22Rv1 (cell line): ENCODE measurements at regions not wholly inside any gene's neighbourhood (a gene's known extent, or its start where the extent isn't known, plus 50 kb on each side); places are given as distances from the start of the nearest gene placed in this dataset.

Source experiments
- H3K27ac ChIP-seq: fragments of 450-650 bp; 2 replicates; pipeline ENCODE4 v1.5.1; 2017
- ZFX ChIP-seq: fragments of 450-650 bp; IDR thresholded peaks from 2 replicates; pipeline ENCODE4 v1.6.1; 2017; ENCODE audit warnings: antibody characterized with exemption, borderline replicate concordance
- TF ChIP-seq, protein P1 (sequence below): fragments of 450-650 bp; IDR thresholded peaks from 2 replicates; pipeline ENCODE4 v1.5.1; 2017; ENCODE audit warnings: mild to moderate bottlenecking

DNA sequence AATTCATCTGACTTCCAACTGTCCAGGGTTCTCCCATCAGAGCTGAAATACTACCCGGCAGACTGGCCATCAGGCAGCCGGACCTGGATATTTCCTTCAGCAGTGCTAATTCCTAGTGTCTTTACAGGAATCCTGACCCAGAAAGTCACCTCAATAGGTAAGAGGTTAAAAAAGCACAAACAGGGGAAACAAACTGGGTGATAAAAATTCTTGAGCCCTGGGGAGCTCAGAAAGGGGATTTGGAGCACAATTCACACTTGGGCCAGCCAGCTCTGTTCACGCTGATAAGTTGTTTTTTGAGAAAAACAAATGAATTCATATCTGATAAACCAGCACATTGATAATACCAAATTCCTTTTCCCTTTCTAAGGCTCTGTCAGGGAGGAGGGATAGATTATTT is 104.0 kb downstream of the EDN1 start:
- TF ChIP-seq, protein P1, sequence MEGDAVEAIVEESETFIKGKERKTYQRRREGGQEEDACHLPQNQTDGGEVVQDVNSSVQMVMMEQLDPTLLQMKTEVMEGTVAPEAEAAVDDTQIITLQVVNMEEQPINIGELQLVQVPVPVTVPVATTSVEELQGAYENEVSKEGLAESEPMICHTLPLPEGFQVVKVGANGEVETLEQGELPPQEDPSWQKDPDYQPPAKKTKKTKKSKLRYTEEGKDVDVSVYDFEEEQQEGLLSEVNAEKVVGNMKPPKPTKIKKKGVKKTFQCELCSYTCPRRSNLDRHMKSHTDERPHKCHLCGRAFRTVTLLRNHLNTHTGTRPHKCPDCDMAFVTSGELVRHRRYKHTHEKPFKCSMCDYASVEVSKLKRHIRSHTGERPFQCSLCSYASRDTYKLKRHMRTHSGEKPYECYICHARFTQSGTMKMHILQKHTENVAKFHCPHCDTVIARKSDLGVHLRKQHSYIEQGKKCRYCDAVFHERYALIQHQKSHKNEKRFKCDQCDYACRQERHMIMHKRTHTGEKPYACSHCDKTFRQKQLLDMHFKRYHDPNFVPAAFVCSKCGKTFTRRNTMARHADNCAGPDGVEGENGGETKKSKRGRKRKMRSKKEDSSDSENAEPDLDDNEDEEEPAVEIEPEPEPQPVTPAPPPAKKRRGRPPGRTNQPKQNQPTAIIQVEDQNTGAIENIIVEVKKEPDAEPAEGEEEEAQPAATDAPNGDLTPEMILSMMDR, result no peak
- no peak for TF ChIP-seq ZFX
- H3K27ac ChIP-seq, result no peak overlapping the region

DNA sequence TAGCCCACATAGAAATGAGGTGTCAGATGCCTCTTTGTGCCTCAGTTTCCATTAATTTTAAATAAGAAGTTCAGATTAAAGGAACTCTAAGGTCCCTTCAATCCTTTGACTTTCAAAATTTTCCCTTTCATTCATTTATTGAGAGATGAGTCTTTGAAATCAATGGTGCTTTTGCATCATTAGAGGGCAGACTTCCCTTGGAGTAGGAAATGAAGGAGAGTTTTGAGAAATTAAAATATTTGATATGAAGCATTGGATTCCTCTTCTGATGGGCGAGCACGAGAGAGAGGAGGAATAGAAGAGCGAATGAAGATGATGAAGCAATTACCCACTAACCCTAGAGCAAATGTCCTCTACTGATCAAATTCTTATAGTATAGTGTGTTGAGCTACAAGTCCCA is 105.7 kb downstream of the EDN1 start:
- TF ChIP-seq, protein P1, result no peak
- TF ChIP-seq ZFX, result no peak
- no peak overlapping the region for H3K27ac ChIP-seq

DNA sequence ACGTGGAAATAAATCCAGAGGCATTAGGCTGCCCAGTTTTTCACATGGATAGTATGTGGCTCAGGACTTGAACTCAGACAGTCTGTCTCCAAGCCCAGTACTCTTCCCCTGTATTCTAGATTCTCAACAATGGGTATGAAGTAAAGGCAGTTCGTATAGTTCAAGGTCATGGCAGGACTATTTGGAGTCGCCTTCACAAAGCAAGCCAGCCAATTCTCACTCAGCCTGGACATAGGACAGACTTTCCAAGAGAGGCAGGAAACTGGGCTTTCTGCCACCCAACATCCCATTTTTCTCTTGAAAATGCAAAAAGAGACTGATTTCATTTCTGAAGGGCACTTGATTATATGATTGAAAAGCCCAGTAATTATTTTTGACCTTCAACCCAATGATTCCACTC is 111.0 kb downstream of the EDN1 start:
- no peak overlapping the region for H3K27ac ChIP-seq
- no peak for TF ChIP-seq ZFX
- TF ChIP-seq, protein P1, result no peak

DNA sequence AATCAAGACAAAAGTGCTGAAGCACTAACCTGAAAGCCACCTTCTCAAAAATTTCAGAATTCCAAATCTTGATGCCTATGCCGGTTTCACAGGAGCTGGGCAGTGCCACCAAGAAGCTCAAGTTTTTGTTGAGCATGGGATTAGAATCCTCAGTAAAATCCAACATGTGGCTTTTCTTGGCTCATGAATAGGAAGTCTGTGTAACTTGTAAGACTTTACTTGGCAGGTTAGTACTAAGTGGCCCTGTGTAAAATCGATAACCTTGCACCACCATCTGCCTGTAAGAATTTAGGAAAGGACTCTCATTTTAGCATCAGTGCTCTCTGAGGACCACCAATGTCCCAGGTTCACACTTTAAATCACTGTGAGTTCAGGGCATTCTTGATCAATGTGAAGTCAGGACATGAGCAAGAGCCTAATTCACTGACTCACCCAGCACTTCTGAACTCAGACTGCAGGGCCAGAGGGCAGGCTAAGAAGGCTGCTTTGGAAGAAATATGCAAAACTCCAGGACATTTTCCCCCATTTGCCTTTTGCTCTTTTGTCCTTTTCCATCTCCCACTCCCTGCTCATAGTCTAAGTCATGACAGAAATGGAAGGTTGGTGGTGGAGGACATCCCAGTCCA is 113.2 kb downstream of the EDN1 start:
- H3K27ac ChIP-seq, result no peak overlapping the region
- TF ChIP-seq ZFX, result no peak
- TF ChIP-seq, protein P1, result no peak

DNA sequence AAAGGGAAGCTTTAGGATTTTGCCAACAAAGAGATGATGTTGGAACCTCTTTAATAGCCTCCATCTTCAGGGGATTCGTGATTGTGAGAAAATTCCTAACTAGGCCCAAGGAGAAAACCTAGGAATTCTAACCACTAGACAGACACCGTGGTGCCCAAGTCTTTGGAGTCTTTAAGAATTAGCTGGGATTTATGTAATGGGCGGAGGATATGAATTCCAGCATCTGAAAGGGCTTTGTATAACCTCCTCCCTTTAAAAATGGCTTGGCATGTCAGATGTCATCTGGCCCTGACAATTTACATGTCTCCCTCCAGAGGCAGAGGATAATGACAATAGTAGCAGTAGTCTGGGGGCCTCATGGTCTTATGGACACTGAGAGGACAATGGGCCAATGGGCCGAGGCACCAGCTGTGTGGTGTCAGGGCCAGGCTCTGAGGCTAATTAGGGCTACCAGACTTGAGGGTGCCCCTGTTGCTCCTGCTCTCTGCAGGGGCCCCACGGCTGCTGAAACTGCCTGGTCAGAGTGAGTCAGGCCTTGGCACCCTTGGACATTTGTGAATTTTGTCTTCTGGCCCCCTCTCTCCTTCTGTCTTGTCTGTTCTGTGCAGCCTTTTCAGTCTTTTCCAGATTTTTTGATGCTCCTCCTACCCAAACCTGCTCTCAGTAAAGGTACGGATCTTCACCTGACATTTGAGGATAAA is 113.9 kb downstream of the EDN1 start:
- TF ChIP-seq, protein P1, result no peak
- TF ChIP-seq ZFX, result no peak
- H3K27ac ChIP-seq, result no peak overlapping the region

DNA sequence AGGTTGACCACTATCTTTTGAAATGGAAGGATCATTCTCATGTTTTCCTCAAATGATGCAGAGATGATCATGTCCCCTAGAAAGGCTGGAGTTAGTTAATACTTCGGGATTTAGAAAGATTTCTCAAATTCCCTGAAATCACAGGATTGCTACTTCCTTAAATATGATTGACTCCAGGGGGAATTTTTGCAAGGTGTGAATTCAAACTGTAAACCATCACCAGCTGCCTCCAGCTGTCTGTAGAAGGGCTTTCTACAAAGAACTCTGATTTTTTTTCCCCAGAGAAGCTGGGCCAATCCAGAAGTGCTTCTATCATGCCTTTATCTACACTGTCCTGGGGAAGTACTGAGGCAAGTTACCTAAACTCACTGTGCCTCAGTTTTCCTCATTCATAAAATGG is 114.5 kb downstream of the EDN1 start:
- no peak overlapping the region for H3K27ac ChIP-seq
- TF ChIP-seq, protein P1, result no peak
- TF ChIP-seq ZFX, result no peak

DNA sequence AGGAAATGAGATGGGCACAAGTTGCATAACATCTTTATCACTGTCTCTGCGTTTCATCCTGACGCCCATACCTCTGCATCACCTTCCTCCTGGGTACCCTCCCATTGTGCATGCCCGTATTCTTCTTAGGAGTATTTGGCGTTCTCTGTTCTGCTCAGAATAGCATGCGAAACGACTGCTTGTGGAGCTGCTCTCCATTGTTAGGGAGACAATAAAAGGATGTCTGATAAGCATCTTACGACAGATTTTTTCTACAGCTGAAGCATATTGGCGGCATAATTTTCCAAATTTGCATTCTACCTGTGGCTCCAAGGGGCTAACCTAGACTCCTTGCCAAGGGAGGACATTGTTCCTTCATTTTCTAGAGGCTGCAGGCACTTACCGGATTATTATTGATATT is 118.6 kb downstream of the EDN1 start:
- no peak for TF ChIP-seq ZFX
- TF ChIP-seq, protein P1, result no peak
- H3K27ac ChIP-seq, result no peak overlapping the region
